H9 (cell line): ENCODE measurements at regions not wholly inside any gene's neighbourhood (a gene's known extent, or its start where the extent isn't known, plus 50 kb on each side); places are given as distances from the start of the nearest gene placed in this dataset.

Experiments used
- DNase-seq: peaks from one replicate; pipeline ENCODE4 v3.0.0-alpha.2; 2017
- H2AFZ ChIP-seq: one replicate; pipeline ENCODE4 v1.6.1; 2013; ENCODE audit warnings: mild to moderate bottlenecking, low read length, control low read depth, moderate library complexity
- H2AK5ac ChIP-seq: 2 replicates; pipeline ENCODE4 v1.6.1; 2013; ENCODE audit warnings: low read length, control low read depth, mixed read lengths; ENCODE audit not compliant: insufficient read length
- H2BK120ac ChIP-seq: one replicate; pipeline ENCODE4 v1.6.1; 2013; ENCODE audit warnings: low read depth, mild to moderate bottlenecking, low read length, control low read depth, inconsistent platforms; ENCODE audit not compliant: poor library complexity, severe bottlenecking
- H2BK12ac ChIP-seq: 2 replicates; pipeline ENCODE4 v1.6.1; 2013; ENCODE audit warnings: low read length, control low read depth, mixed read lengths, low read depth; ENCODE audit not compliant: insufficient read length
- H2BK15ac ChIP-seq: 2 replicates; pipeline ENCODE4 v1.6.1; 2013; ENCODE audit warnings: low read depth, low read length, control low read depth
- H2BK20ac ChIP-seq: one replicate; pipeline ENCODE4 v1.6.1; 2013; ENCODE audit warnings: low read depth, mild to moderate bottlenecking, low read length, control low read depth, inconsistent platforms; ENCODE audit not compliant: poor library complexity, severe bottlenecking
- H2BK5ac ChIP-seq: 2 replicates; pipeline ENCODE4 v1.6.1; 2013; ENCODE audit warnings: low read length, control low read depth, mixed read lengths; ENCODE audit not compliant: insufficient read length
- H3K14ac ChIP-seq: 2 replicates; pipeline ENCODE4 v1.6.1; 2013; ENCODE audit warnings: low read length, control low read depth; ENCODE audit not compliant: insufficient read depth
- H3K18ac ChIP-seq: 2 replicates; pipeline ENCODE4 v1.6.1; 2013; ENCODE audit warnings: low read depth, mild to moderate bottlenecking, mixed read lengths, low read length, control low read depth; ENCODE audit not compliant: insufficient read length
- H3K23ac ChIP-seq: 2 replicates; pipeline ENCODE4 v1.6.1; 2013; ENCODE audit warnings: low read length, control low read depth, mixed read lengths, low read depth; ENCODE audit not compliant: insufficient read length
- H3K23me2 ChIP-seq: 2 replicates; pipeline ENCODE4 v1.6.1; 2013; ENCODE audit warnings: low read depth, mild to moderate bottlenecking, mixed read lengths, low read length, control low read depth; ENCODE audit not compliant: insufficient read length, poor library complexity, severe bottlenecking
- H3K27ac ChIP-seq: 2 replicates; pipeline ENCODE4 v1.5.1; 2013; ENCODE audit warnings: low read length, control low read depth, mixed read lengths, low read depth; ENCODE audit not compliant: insufficient read length
- H3K27me3 ChIP-seq: 2 replicates; pipeline ENCODE4 v1.6.1; 2013; ENCODE audit warnings: low read length, control low read depth, inconsistent platforms; ENCODE audit not compliant: insufficient read depth
- H3K4ac ChIP-seq: 2 replicates; pipeline ENCODE4 v1.6.1; 2013; ENCODE audit warnings: low read depth, mild to moderate bottlenecking, control low read depth, inconsistent platforms, low read length, moderate library complexity
- H3K4me1 ChIP-seq: 2 replicates; pipeline ENCODE4 v1.6.1; 2013; ENCODE audit warnings: low read length, control low read depth, inconsistent platforms; ENCODE audit not compliant: insufficient read depth
- H3K4me2 ChIP-seq: 2 replicates; pipeline ENCODE4 v1.6.1; 2013; ENCODE audit warnings: low read length, control low read depth, mixed read lengths; ENCODE audit not compliant: insufficient read length, insufficient read depth
- H3K56ac ChIP-seq: 2 replicates; pipeline ENCODE4 v1.6.1; 2013; ENCODE audit warnings: low read depth, mild to moderate bottlenecking, mixed read lengths, low read length, control low read depth; ENCODE audit not compliant: insufficient read length
- H3K79me1 ChIP-seq: 2 replicates; pipeline ENCODE4 v1.6.1; 2013; ENCODE audit warnings: low read depth, mild to moderate bottlenecking, moderate library complexity, low read length, control low read depth, inconsistent platforms; ENCODE audit not compliant: insufficient read depth, poor library complexity, severe bottlenecking
- H3K79me2 ChIP-seq: 2 replicates; pipeline ENCODE4 v1.6.1; 2013; ENCODE audit warnings: low read length, control low read depth, inconsistent platforms; ENCODE audit not compliant: insufficient read depth
- H3K9ac ChIP-seq: 2 replicates; pipeline ENCODE4 v1.6.1; 2013; ENCODE audit warnings: low read length, control low read depth, mixed read lengths; ENCODE audit not compliant: insufficient read length; ENCODE audit errors: extremely low read depth
- H3K9me3 ChIP-seq: one replicate; pipeline ENCODE4 v1.6.1; 2013; ENCODE audit warnings: low read depth, low read length, inconsistent platforms; ENCODE audit not compliant: control insufficient read depth
- H3T11ph ChIP-seq: one replicate; pipeline ENCODE4 v1.6.1; 2013; ENCODE audit warnings: mild to moderate bottlenecking, low read length, control low read depth, inconsistent platforms
- H4K20me1 ChIP-seq: one replicate; pipeline ENCODE4 v1.6.1; 2013; ENCODE audit not compliant: control insufficient read depth, insufficient read length, insufficient read depth
- H4K5ac ChIP-seq: 2 replicates; pipeline ENCODE4 v1.6.1; 2013; ENCODE audit warnings: low read depth, mild to moderate bottlenecking, mixed read lengths, low read length, control low read depth; ENCODE audit not compliant: insufficient read length
- H4K8ac ChIP-seq: replicated peaks from 2 replicates; pipeline ENCODE4 v1.6.1; 2013; ENCODE audit warnings: low read length, control low read depth, mixed read lengths, low read depth; ENCODE audit not compliant: insufficient read length
- H4K91ac ChIP-seq: 2 replicates; pipeline ENCODE4 v1.6.1; 2013; ENCODE audit warnings: low read depth, mild to moderate bottlenecking, moderate library complexity, mixed read lengths, low read length, control low read depth; ENCODE audit not compliant: insufficient read length
- H3K27ac Mint-ChIP-seq, 3 experiments: 2 replicates in 2 of 3; 3 replicates in 1 of 3; pipeline ENCODE4 v1.8.0; 2020 to 2021; ENCODE audit warnings: mixed read lengths in 3 of 3, mild to moderate bottlenecking in 1 of 3, moderate library complexity in 1 of 3
- H3K27me3 Mint-ChIP-seq: 2 replicates; pipeline ENCODE4 v1.8.0; 2021; ENCODE audit warnings: low read depth, mild to moderate bottlenecking, moderate library complexity, mixed read lengths
- H3K36me3 Mint-ChIP-seq, 3 experiments: 2 replicates in 2 of 3; 3 replicates in 1 of 3; pipeline ENCODE4 v1.8.0; 2020 to 2021; ENCODE audit warnings: low read depth in 3 of 3, mixed read lengths in 3 of 3; ENCODE audit not compliant: insufficient read depth in 1 of 3
- H3K4me1 Mint-ChIP-seq, 2 experiments: 2 replicates each; pipeline ENCODE4 v1.8.0; 2020; ENCODE audit warnings: mixed read lengths in 2 of 2
- H3K4me3 Mint-ChIP-seq, 2 experiments: 2 replicates in 1 of 2; 3 replicates in 1 of 2; pipeline ENCODE4 v1.8.0; 2020 to 2021; ENCODE audit warnings: mild to moderate bottlenecking in 2 of 2, mixed read lengths in 2 of 2, moderate library complexity in 1 of 2
- H3K9me3 Mint-ChIP-seq, 2 experiments: 2 replicates in 1 of 2; 3 replicates in 1 of 2; pipeline ENCODE4 v1.8.0; 2020; ENCODE audit warnings: mild to moderate bottlenecking in 2 of 2, mixed read lengths in 2 of 2, moderate library complexity in 1 of 2
- CTCF ChIP-seq: fragments of 200-600 bp; sonication (generic); conservative IDR thresholded peaks from 3 replicates; pipeline ENCODE4 v1.8.0; 2021; ENCODE audit warnings: antibody characterized with exemption, mild to moderate bottlenecking
- WGBS: extraction: QIAGEN DNeasy Blood & Tissue Kit; methylation state at CpG from one replicate; pipeline ENCODE4 v1.1.7; 2013; ENCODE audit warnings: missing lambda C conversion rate, low lambda C conversion rate, mixed read lengths; ENCODE audit not compliant: insufficient read length; ENCODE audit errors: extremely low coverage; 5-methylcytosine and 5-hydroxymethylcytosine counted together

GRCh38 chr5:155311721-155312120 is 298.2 kb downstream of the KIF4B start:
- no peak overlapping the region for H3K9ac ChIP-seq
- no peak overlapping the region for H3K4me2 ChIP-seq
- H2BK120ac ChIP-seq = no peak overlapping the region
- H3K9me3 ChIP-seq = no peaks in the 10 kb centered on the region
- no peak overlapping the region for H4K91ac ChIP-seq
- H3K23ac ChIP-seq = no peak overlapping the region
- H3K27ac ChIP-seq = no peak overlapping the region
- Mint-ChIP-seq H3K27me3 (no peaks in the 10 kb centered on the region), H3K4me3 (no peak overlapping the region), H3K27ac (no peak overlapping the region), H3K4me1 (peaks cover 3 to 4% of the 10 kb centered on the region in 2 experiments; a peak in 2 of 4 replicates), H3K9me3 (no peaks in the 10 kb centered on the region), H3K36me3 (no peaks in the 10 kb centered on the region)
- no peaks in the 10 kb centered on the region for H3K23me2 ChIP-seq
- no peak overlapping the region for H2BK15ac ChIP-seq
- H3K4me1 ChIP-seq = no peaks in the 10 kb centered on the region
- no peak overlapping the region for H3K18ac ChIP-seq
- DNase-seq = no peak
- no peak for TF ChIP-seq CTCF
- H3K27me3 ChIP-seq = no peaks in the 10 kb centered on the region
- no peak overlapping the region for H4K5ac ChIP-seq
- no peak overlapping the region for H4K8ac ChIP-seq
- H3K14ac ChIP-seq = no peak overlapping the region
- H2BK12ac ChIP-seq = no peak overlapping the region
- H3K4ac ChIP-seq = no peak overlapping the region
- no peak overlapping the region for H3K56ac ChIP-seq
- H3K79me1 ChIP-seq = no peaks in the 10 kb centered on the region
- H2BK5ac ChIP-seq = no peak overlapping the region
- H3K79me2 ChIP-seq = no peaks in the 10 kb centered on the region
- H2AFZ ChIP-seq = no peak overlapping the region
- no peaks in the 10 kb centered on the region for H4K20me1 ChIP-seq
- no CpG with 5 or more reads among the region's 1 CpG for WGBS
- H3T11ph ChIP-seq = no peak overlapping the region
- no peak overlapping the region for H2BK20ac ChIP-seq
- no peak overlapping the region for H2AK5ac ChIP-seq
